Liver (tissue), 3 donors: ENCODE measurements at regions not wholly inside any gene's neighbourhood (a gene's known extent, or its start where the extent isn't known, plus 50 kb on each side); places are given as distances from the start of the nearest gene placed in this dataset.

Source experiments
- CTCF ChIP-seq: fragments of 150-350 bp; IDR thresholded peaks from 2 replicates; pipeline ENCODE4 v1.5.1; 2017; ENCODE audit warnings: improper control_type of control experiment, low read depth, low read length; ENCODE audit not compliant: missing input control
- FOXA1 ChIP-seq: IDR thresholded peaks from 2 replicates; pipeline ENCODE4 v1.6.1; 2016; ENCODE audit warnings: antibody characterized with exemption
- GABPA ChIP-seq, 2 donors: IDR thresholded peaks in 1 of 2; conservative IDR thresholded peaks in 1 of 2; 2 replicates each; pipeline ENCODE4 v1.6.1; 2016; ENCODE audit warnings: antibody characterized with exemption in 2 of 2, mild to moderate bottlenecking in 1 of 2, moderate library complexity in 1 of 2
- JUND ChIP-seq, 2 donors: IDR thresholded peaks; 2 replicates each; pipeline ENCODE4 v1.6.1; 2016; ENCODE audit warnings: antibody characterized with exemption in 2 of 2
- MAX ChIP-seq: IDR thresholded peaks from 2 replicates; pipeline ENCODE4 v1.6.1; 2016; ENCODE audit warnings: antibody characterized with exemption
- RAD21 ChIP-seq, 2 donors: IDR thresholded peaks; 2 replicates each; pipeline ENCODE4 v1.6.1; 2016; ENCODE audit warnings: antibody characterized with exemption in 2 of 2, mild to moderate bottlenecking in 2 of 2
- donor health status: healthy.
- donor health status: healthy.

- TF ChIP-seq JUND (IDR thresholded peaks at IDR 0.05): no peak
- TF ChIP-seq CTCF: no peak
- no peak for TF ChIP-seq FOXA1
- no peak for TF ChIP-seq MAX
- TF ChIP-seq GABPA (IDR thresholded peaks at IDR 0.05 in 1 of 2, conservative IDR thresholded peaks at IDR 0.05 in 1 of 2): no peak
- no peak for TF ChIP-seq RAD21 (IDR thresholded peaks at IDR 0.05)
Observed at GRCh38 chr7:33722383-33723101, 182.8 kb upstream of the BMPER start.
